ENCODE measurements at regions not wholly inside any gene's neighbourhood (a gene's known extent, or its start where the extent isn't known, plus 50 kb on each side); places are given as distances from the start of the nearest gene placed in this dataset.

DNA sequence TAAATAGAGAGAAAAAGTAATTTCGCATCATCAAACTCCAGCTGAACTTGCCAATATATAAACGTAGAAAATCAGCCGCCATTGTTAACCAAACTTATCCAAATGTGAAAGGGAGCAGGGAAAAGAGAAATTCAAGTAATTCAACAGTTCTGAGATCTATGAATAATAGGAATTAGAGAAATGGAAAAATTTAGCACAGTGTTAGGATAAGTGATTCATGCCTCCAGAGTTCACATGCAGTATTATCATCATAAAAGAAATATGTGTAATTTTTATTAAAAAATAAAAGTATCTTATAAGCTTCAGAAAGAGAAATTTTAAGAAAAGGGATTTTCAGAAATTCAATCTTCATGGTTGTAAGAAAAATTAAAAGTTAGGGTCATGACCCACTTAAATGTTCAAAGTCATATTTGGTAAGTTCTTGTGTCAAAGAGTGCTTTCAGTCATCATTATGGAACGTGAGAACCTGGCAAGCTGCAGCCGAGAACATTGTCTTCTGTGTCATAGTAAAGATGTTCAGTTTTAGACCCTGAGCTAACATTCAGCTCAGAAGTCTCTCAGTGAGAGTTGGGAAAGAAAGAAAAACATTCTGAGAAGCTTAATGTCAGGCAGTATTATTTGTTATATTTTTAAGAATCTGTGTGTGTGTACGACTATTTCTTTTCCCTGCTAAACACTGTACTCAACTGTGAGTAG lies 414.3 kb upstream of the RGPD4 start:
- H3K27ac Mint-ChIP-seq, result no peak overlapping the region
- no peaks in the 10 kb centered on the region for H3K9me3 ChIP-seq
- H3K4me1 Mint-ChIP-seq, result no peaks in the 10 kb centered on the region
- DNase-seq, result no peak
- ATAC-seq (replicated peaks in 1 of 4), result no peak
- no peak overlapping the region for H3K4me3 ChIP-seq (ENCODE audit: control insufficient read depth in 1 of 2, extremely low read depth in 1 of 2, low read length in 1 of 2)
- H3K4me1 ChIP-seq (ENCODE audit: control insufficient read depth in 1 of 2, extremely low read depth in 1 of 2, insufficient read depth in 2 of 2, low read length in 2 of 2), result no peaks in the 10 kb centered on the region
- no peaks in the 10 kb centered on the region for H3K27me3 Mint-ChIP-seq
- CTCF ChIA-PET, result interaction anchor here in 1 of 2 donors (0.5 kb wide), 1 partner anchor 448 kb away, joined by 5 read pairs; no protein-coding TSS in a partner anchor
- H3K27ac ChIP-seq (ENCODE audit: low read length), result no peak overlapping the region
- WGBS (ENCODE audit: insufficient coverage), result no CpG with 5 or more reads among the region's 6 CpGs
- H3K36me3 Mint-ChIP-seq, result no peaks in the 10 kb centered on the region
- POLR2A ChIA-PET, result no interaction called here
- no peaks in the 10 kb centered on the region for H3K36me3 ChIP-seq (ENCODE audit: control insufficient read depth in 2 of 2, extremely low read depth in 1 of 2, insufficient read depth in 1 of 2, low read length in 1 of 2)
- H3K27me3 ChIP-seq (replicated peaks in 1 of 2; ENCODE audit: control insufficient read depth in 2 of 2, extremely low read depth in 1 of 2, insufficient read depth in 2 of 2, low read length in 1 of 2), result no peaks in the 10 kb centered on the region
- H3K4me3 Mint-ChIP-seq, result no peak overlapping the region
- H3K9me3 Mint-ChIP-seq, result peaks cover 7 to 12% (median 9%) of the 10 kb centered on the region in 3 donors

DNA sequence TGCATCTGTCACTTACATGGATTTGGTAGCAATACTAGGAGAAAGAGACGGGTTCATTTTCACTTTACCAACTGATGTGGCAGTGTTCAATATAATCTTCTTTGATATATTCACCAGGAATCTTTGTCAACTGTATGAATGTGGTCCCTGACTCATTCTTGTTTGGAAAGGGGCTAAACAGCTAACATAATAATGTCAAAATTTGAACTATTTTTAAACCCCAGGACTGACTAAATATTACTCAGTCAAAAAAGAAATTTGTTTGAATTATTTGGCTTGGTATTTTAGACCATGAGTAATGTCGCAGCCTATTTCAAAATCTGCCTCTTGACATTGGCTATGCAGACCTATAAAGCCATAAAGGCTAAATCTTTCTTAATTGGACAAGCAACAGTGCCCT lies 413.7 kb upstream of the RGPD4 start:
- CTCF ChIA-PET, result no interaction called here
- H3K9me3 ChIP-seq, result no peaks in the 10 kb centered on the region
- no peak overlapping the region for H3K4me3 ChIP-seq (ENCODE audit: control insufficient read depth in 1 of 2, extremely low read depth in 1 of 2, low read length in 1 of 2)
- WGBS (ENCODE audit: insufficient coverage), result no CpG with 5 or more reads among the region's 2 CpGs
- POLR2A ChIA-PET, result no interaction called here
- Mint-ChIP-seq H3K36me3 (no peaks in the 10 kb centered on the region), H3K27me3 (no peaks in the 10 kb centered on the region), H3K27ac (no peak overlapping the region), H3K4me1 (no peaks in the 10 kb centered on the region), H3K4me3 (no peak overlapping the region), H3K9me3 (peaks cover 4 to 15% (median 13%) of the 10 kb centered on the region in 3 donors)
- no peaks in the 10 kb centered on the region for H3K36me3 ChIP-seq (ENCODE audit: control insufficient read depth in 2 of 2, extremely low read depth in 1 of 2, insufficient read depth in 1 of 2, low read length in 1 of 2)
- no peak for DNase-seq
- no peaks in the 10 kb centered on the region for H3K4me1 ChIP-seq (ENCODE audit: control insufficient read depth in 1 of 2, extremely low read depth in 1 of 2, insufficient read depth in 2 of 2, low read length in 2 of 2)
- H3K27me3 ChIP-seq (replicated peaks in 1 of 2; ENCODE audit: control insufficient read depth in 2 of 2, extremely low read depth in 1 of 2, insufficient read depth in 2 of 2, low read length in 1 of 2), result no peaks in the 10 kb centered on the region
- H3K27ac ChIP-seq (ENCODE audit: low read length), result no peak overlapping the region
- no peak for ATAC-seq (replicated peaks in 1 of 4)

DNA sequence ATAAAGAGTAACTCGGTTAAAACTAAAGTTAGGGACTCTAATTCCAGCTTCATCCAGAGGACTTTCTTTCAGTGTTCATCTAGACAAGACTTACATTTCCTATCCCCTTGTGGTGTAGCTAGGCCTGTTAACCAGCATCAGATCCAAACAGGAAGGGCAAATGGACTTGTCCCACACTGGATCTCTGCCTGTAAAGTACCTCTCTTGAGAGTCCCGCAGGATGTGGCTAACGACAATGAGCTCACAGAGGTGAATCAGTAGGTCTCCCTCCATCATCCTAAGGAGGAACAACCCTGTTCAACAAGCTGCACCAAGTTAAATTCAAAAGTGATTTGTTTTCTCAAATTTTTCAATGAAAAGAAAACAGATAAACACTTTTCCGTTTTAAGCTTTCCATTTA lies 412.3 kb upstream of the RGPD4 start:
- H3K27me3 ChIP-seq (replicated peaks in 1 of 2; ENCODE audit: control insufficient read depth in 2 of 2, extremely low read depth in 1 of 2, insufficient read depth in 2 of 2, low read length in 1 of 2), result no peaks in the 10 kb centered on the region
- ATAC-seq (replicated peaks in 1 of 4), result no peak
- H3K27ac Mint-ChIP-seq, result no peak overlapping the region
- no peak overlapping the region for H3K4me3 ChIP-seq (ENCODE audit: control insufficient read depth in 1 of 2, extremely low read depth in 1 of 2, low read length in 1 of 2)
- ChIA-PET POLR2A (no interaction called here), CTCF (no interaction called here)
- H3K4me1 ChIP-seq (ENCODE audit: control insufficient read depth in 1 of 2, extremely low read depth in 1 of 2, insufficient read depth in 2 of 2, low read length in 2 of 2), result no peaks in the 10 kb centered on the region
- H3K36me3 Mint-ChIP-seq, result no peaks in the 10 kb centered on the region
- H3K36me3 ChIP-seq (ENCODE audit: control insufficient read depth in 2 of 2, extremely low read depth in 1 of 2, insufficient read depth in 1 of 2, low read length in 1 of 2), result no peaks in the 10 kb centered on the region
- H3K4me1 Mint-ChIP-seq, result no peaks in the 10 kb centered on the region
- no peak overlapping the region for H3K4me3 Mint-ChIP-seq
- WGBS (ENCODE audit: insufficient coverage), result 79% methylated on average over 2 of the region's 4 CpGs
- H3K27ac ChIP-seq (ENCODE audit: low read length), result no peak overlapping the region
- H3K9me3 ChIP-seq, result no peaks in the 10 kb centered on the region
- no peaks in the 10 kb centered on the region for H3K27me3 Mint-ChIP-seq
- H3K9me3 Mint-ChIP-seq, result peaks cover 2 to 15% (median 13%) of the 10 kb centered on the region in 3 donors
- DNase-seq, result no peak

DNA sequence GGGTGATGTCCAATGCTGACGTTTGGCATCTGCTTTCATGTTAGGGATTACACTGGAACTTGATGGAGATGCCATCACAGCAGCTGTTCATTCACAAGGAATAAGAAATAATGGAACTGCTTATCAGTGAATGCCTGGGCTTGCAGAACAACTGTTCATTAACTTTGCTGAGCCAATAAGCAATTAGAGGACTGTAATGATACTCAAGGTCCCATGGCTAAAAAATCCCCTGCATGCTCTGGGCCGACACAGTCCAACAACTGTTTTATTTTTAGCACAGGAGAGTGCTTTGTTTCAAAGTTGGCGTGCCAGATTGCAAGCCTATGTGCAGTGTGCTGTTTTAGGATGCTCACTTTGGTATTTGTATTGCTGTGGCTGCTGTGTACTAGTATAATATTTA lies 408.0 kb upstream of the RGPD4 start:
- DNase-seq, result no peak

DNA sequence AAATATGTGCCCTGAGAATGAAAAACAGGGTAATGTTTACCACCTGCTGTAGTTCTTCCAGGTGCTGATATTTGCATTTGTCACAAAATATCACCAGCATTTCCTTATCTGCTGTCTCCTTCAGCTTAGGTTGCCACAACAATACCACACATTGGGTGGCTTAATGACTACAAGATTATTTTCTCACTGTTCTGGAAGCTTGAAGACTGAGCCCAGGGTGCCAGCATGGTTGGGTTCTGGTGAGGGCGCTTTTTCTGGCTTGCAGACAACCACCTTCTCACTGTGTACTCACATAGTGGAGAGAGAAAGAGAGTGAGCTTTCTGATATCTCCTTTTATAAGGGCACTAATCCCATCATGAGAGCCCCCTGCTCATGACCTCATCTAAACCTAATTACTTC lies 407.5 kb upstream of the RGPD4 start:
- Histone ChIP-seq H3K27ac (ENCODE audit: low read length) (no peak overlapping the region), H3K27me3 (replicated peaks in 1 of 2; ENCODE audit: control insufficient read depth in 2 of 2, extremely low read depth in 1 of 2, insufficient read depth in 2 of 2, low read length in 1 of 2) (no peaks in the 10 kb centered on the region), H3K4me3 (ENCODE audit: control insufficient read depth in 1 of 2, extremely low read depth in 1 of 2, low read length in 1 of 2) (no peak overlapping the region), H3K36me3 (ENCODE audit: control insufficient read depth in 2 of 2, extremely low read depth in 1 of 2, insufficient read depth in 1 of 2, low read length in 1 of 2) (no peaks in the 10 kb centered on the region), H3K9me3 (no peaks in the 10 kb centered on the region), H3K4me1 (ENCODE audit: control insufficient read depth in 1 of 2, extremely low read depth in 1 of 2, insufficient read depth in 2 of 2, low read length in 2 of 2) (no peaks in the 10 kb centered on the region)
- ChIA-PET POLR2A (no interaction called here), CTCF (interaction anchor here in 1 of 2 donors (0.6 kb wide), 1 partner anchor 10 kb away, joined by 9 read pairs; no protein-coding TSS in a partner anchor)
- H3K27ac Mint-ChIP-seq, result no peak overlapping the region
- peaks cover 2 to 16% (median 15%) of the 10 kb centered on the region in 3 donors for H3K9me3 Mint-ChIP-seq
- H3K36me3 Mint-ChIP-seq, result no peaks in the 10 kb centered on the region
- H3K27me3 Mint-ChIP-seq, result no peaks in the 10 kb centered on the region
- H3K4me3 Mint-ChIP-seq, result no peak overlapping the region
- no peaks in the 10 kb centered on the region for H3K4me1 Mint-ChIP-seq
- DNase-seq (no peak), ATAC-seq (replicated peaks in 1 of 4) (no peak)
- no CpG with 5 or more reads among the region's 1 CpG for WGBS (ENCODE audit: insufficient coverage)

More for the DNA sequence above, 408.0 kb upstream of the RGPD4 start:
- Mint-ChIP-seq H3K4me1 (no peaks in the 10 kb centered on the region), H3K36me3 (no peaks in the 10 kb centered on the region), H3K4me3 (no peak overlapping the region), H3K27me3 (no peaks in the 10 kb centered on the region), H3K27ac (no peak overlapping the region), H3K9me3 (peaks cover 2 to 16% (median 15%) of the 10 kb centered on the region in 3 donors)
- no peak for ATAC-seq (replicated peaks in 1 of 4)
- H3K27me3 ChIP-seq (replicated peaks in 1 of 2; ENCODE audit: control insufficient read depth in 2 of 2, extremely low read depth in 1 of 2, insufficient read depth in 2 of 2, low read length in 1 of 2), result no peaks in the 10 kb centered on the region
- ChIA-PET POLR2A (no interaction called here), CTCF (interaction anchor here in 1 of 2 donors (0.6 kb wide), 1 partner anchor 11 kb away, joined by 9 read pairs; no protein-coding TSS in a partner anchor)
- H3K4me3 ChIP-seq (ENCODE audit: control insufficient read depth in 1 of 2, extremely low read depth in 1 of 2, low read length in 1 of 2), result no peak overlapping the region
- no peaks in the 10 kb centered on the region for H3K4me1 ChIP-seq (ENCODE audit: control insufficient read depth in 1 of 2, extremely low read depth in 1 of 2, insufficient read depth in 2 of 2, low read length in 2 of 2)
- H3K36me3 ChIP-seq (ENCODE audit: control insufficient read depth in 2 of 2, extremely low read depth in 1 of 2, insufficient read depth in 1 of 2, low read length in 1 of 2), result no peaks in the 10 kb centered on the region
- H3K27ac ChIP-seq (ENCODE audit: low read length), result no peak overlapping the region
- 67% methylated on average over 1 of the region's 3 CpGs for WGBS (ENCODE audit: insufficient coverage)
- no peaks in the 10 kb centered on the region for H3K9me3 ChIP-seq

DNA sequence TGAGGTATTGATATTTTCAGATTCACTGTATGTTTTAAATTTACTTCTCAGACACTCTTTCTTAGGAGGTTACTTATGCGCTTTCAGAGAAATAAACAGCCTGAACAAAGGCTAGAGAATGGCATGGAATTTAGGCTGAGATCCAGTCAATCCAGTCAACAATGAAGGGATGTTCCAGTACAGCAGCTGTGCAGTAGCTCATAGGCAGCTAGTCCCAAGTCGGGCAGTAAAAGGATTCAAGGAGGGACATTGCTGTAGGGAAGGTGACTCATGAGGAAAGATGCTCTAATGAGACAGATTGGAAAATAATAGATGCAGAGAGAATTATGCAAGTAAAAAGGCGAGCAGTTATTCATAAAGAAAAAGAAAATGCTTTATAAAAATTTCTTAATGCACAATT lies 397.9 kb upstream of the RGPD4 start:
- CTCF ChIA-PET, result interaction anchor here in 1 of 2 donors (0.6 to 0.7 kb wide), 2 partner anchors 10 to 129 kb away, joined by 3 to 9 read pairs; no protein-coding TSS in a partner anchor
- Mint-ChIP-seq H3K4me1 (no peaks in the 10 kb centered on the region), H3K4me3 (no peak overlapping the region), H3K36me3 (no peaks in the 10 kb centered on the region), H3K27me3 (no peaks in the 10 kb centered on the region), H3K27ac (no peak overlapping the region), H3K9me3 (peaks cover 9 to 26% (median 11%) of the 10 kb centered on the region in 3 donors)
- Histone ChIP-seq H3K4me1 (ENCODE audit: control insufficient read depth in 1 of 2, extremely low read depth in 1 of 2, insufficient read depth in 2 of 2, low read length in 2 of 2) (no peaks in the 10 kb centered on the region), H3K36me3 (ENCODE audit: control insufficient read depth in 2 of 2, extremely low read depth in 1 of 2, insufficient read depth in 1 of 2, low read length in 1 of 2) (no peaks in the 10 kb centered on the region), H3K27ac (ENCODE audit: low read length) (no peak overlapping the region), H3K4me3 (ENCODE audit: control insufficient read depth in 1 of 2, extremely low read depth in 1 of 2, low read length in 1 of 2) (no peak overlapping the region), H3K27me3 (replicated peaks in 1 of 2; ENCODE audit: control insufficient read depth in 2 of 2, extremely low read depth in 1 of 2, insufficient read depth in 2 of 2, low read length in 1 of 2) (no peaks in the 10 kb centered on the region), H3K9me3 (no peaks in the 10 kb centered on the region)
- POLR2A ChIA-PET, result no interaction called here
- DNase-seq (no peak), ATAC-seq (replicated peaks in 1 of 4) (no peak)
- WGBS (ENCODE audit: insufficient coverage), result 100% methylated on average over 1 of the region's 3 CpGs

All from T-cell (primary cell).